ENCODE measurements at regions not wholly inside any gene's neighbourhood (a gene's known extent, or its start where the extent isn't known, plus 50 kb on each side); places are given as distances from the start of the nearest gene placed in this dataset.

DNA sequence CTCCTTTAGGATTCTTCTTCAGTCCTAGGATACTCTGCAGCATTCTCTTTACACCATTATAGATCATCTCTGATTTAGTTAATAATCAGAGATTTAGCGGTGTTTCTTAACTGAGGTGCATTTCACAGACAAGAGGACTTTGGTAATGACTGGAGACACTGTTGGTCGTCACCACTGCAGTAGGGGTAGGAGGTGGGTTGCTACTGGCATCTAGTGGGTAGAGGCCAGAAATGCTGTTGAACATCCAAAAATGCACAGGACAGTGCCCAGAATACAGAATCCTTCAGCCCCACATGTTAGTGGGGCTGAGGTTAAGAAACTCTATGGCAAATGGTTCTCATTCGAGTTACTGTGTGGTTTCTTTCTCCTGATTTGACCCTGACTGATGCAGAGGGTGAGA lies 80.4 kb upstream of the LMCD1 start:
- H3K27me3 ChIP-seq (ENCODE audit: control insufficient read depth in 4 of 4, insufficient read depth in 4 of 4, low read length in 3 of 4): no peaks in the 10 kb centered on the region
- peaks cover 0 to 3% (median 2%) of the 10 kb centered on the region in 4 donors for H3K4me1 ChIP-seq (ENCODE audit: control insufficient read depth in 4 of 4, insufficient read depth in 4 of 4, low read length in 3 of 4)
- H3K9ac ChIP-seq (ENCODE audit: low read depth in 1 of 2, low read length in 2 of 2): no peak overlapping the region
- no peak overlapping the region for H3K4me3 ChIP-seq (ENCODE audit: low read depth in 1 of 3, low read length in 3 of 3)
- H3K27ac ChIP-seq (ENCODE audit: low read depth in 1 of 2, low read length in 2 of 2): no peak overlapping the region
- TF ChIP-seq FOXA1 (IDR thresholded peaks at IDR 0.05) (no peak), SP1 (IDR thresholded peaks at IDR 0.05) (no peak), RAD21 (IDR thresholded peaks at IDR 0.05) (no peak), FOXA2 (IDR thresholded peaks at IDR 0.05) (no peak), EGR1 (IDR thresholded peaks at IDR 0.05; ENCODE audit: low read depth in 2 of 2) (no peak), GABPA (IDR thresholded peaks at IDR 0.05 in 1 of 2, conservative IDR thresholded peaks at IDR 0.05 in 1 of 2) (no peak), RXRA (IDR thresholded peaks at IDR 0.05) (no peak), TAF1 (conservative IDR thresholded peaks at IDR 0.05) (no peak), HNF4G (IDR thresholded peaks at IDR 0.05) (no peak), NR2F2 (IDR thresholded peaks at IDR 0.05) (no peak), JUND (IDR thresholded peaks at IDR 0.05) (no peak), YY1 (IDR thresholded peaks at IDR 0.05) (no peak), HNF4A (conservative IDR thresholded peaks at IDR 0.05) (no peak)
- TF ChIP-seq, protein P1, sequence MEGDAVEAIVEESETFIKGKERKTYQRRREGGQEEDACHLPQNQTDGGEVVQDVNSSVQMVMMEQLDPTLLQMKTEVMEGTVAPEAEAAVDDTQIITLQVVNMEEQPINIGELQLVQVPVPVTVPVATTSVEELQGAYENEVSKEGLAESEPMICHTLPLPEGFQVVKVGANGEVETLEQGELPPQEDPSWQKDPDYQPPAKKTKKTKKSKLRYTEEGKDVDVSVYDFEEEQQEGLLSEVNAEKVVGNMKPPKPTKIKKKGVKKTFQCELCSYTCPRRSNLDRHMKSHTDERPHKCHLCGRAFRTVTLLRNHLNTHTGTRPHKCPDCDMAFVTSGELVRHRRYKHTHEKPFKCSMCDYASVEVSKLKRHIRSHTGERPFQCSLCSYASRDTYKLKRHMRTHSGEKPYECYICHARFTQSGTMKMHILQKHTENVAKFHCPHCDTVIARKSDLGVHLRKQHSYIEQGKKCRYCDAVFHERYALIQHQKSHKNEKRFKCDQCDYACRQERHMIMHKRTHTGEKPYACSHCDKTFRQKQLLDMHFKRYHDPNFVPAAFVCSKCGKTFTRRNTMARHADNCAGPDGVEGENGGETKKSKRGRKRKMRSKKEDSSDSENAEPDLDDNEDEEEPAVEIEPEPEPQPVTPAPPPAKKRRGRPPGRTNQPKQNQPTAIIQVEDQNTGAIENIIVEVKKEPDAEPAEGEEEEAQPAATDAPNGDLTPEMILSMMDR (IDR thresholded peaks at IDR 0.05; ENCODE audit: low read depth, low read length, missing input control): no peak
- TF ChIP-seq, protein P2, sequence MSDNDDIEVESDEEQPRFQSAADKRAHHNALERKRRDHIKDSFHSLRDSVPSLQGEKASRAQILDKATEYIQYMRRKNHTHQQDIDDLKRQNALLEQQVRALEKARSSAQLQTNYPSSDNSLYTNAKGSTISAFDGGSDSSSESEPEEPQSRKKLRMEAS (IDR thresholded peaks at IDR 0.05): no peak
- TF ChIP-seq, protein P3, sequence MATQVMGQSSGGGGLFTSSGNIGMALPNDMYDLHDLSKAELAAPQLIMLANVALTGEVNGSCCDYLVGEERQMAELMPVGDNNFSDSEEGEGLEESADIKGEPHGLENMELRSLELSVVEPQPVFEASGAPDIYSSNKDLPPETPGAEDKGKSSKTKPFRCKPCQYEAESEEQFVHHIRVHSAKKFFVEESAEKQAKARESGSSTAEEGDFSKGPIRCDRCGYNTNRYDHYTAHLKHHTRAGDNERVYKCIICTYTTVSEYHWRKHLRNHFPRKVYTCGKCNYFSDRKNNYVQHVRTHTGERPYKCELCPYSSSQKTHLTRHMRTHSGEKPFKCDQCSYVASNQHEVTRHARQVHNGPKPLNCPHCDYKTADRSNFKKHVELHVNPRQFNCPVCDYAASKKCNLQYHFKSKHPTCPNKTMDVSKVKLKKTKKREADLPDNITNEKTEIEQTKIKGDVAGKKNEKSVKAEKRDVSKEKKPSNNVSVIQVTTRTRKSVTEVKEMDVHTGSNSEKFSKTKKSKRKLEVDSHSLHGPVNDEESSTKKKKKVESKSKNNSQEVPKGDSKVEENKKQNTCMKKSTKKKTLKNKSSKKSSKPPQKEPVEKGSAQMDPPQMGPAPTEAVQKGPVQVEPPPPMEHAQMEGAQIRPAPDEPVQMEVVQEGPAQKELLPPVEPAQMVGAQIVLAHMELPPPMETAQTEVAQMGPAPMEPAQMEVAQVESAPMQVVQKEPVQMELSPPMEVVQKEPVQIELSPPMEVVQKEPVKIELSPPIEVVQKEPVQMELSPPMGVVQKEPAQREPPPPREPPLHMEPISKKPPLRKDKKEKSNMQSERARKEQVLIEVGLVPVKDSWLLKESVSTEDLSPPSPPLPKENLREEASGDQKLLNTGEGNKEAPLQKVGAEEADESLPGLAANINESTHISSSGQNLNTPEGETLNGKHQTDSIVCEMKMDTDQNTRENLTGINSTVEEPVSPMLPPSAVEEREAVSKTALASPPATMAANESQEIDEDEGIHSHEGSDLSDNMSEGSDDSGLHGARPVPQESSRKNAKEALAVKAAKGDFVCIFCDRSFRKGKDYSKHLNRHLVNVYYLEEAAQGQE (IDR thresholded peaks at IDR 0.05): no peak
- TF ChIP-seq, protein P4, sequence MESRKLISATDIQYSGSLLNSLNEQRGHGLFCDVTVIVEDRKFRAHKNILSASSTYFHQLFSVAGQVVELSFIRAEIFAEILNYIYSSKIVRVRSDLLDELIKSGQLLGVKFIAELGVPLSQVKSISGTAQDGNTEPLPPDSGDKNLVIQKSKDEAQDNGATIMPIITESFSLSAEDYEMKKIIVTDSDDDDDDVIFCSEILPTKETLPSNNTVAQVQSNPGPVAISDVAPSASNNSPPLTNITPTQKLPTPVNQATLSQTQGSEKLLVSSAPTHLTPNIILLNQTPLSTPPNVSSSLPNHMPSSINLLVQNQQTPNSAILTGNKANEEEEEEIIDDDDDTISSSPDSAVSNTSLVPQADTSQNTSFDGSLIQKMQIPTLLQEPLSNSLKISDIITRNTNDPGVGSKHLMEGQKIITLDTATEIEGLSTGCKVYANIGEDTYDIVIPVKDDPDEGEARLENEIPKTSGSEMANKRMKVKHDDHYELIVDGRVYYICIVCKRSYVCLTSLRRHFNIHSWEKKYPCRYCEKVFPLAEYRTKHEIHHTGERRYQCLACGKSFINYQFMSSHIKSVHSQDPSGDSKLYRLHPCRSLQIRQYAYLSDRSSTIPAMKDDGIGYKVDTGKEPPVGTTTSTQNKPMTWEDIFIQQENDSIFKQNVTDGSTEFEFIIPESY (IDR thresholded peaks at IDR 0.05): no peak
- TF ChIP-seq, protein P5, sequence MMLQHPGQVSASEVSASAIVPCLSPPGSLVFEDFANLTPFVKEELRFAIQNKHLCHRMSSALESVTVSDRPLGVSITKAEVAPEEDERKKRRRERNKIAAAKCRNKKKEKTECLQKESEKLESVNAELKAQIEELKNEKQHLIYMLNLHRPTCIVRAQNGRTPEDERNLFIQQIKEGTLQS (IDR thresholded peaks at IDR 0.05): no peak
- no peaks in the 10 kb centered on the region for H3K36me3 ChIP-seq (ENCODE audit: control insufficient read depth in 4 of 4, insufficient read depth in 3 of 4, low read depth in 1 of 4, low read length in 3 of 4)
- DNase-seq (ENCODE audit: low spot score): no peak
- no peaks in the 10 kb centered on the region for H3K9me3 ChIP-seq (ENCODE audit: control insufficient read depth in 4 of 4, low read length in 3 of 4)
- 86% methylated on average over 3 of the region's 3 CpGs for WGBS
